ENCODE measurements at regions not wholly inside any gene's neighbourhood (a gene's known extent, or its start where the extent isn't known, plus 50 kb on each side); places are given as distances from the start of the nearest gene placed in this dataset.

DNA sequence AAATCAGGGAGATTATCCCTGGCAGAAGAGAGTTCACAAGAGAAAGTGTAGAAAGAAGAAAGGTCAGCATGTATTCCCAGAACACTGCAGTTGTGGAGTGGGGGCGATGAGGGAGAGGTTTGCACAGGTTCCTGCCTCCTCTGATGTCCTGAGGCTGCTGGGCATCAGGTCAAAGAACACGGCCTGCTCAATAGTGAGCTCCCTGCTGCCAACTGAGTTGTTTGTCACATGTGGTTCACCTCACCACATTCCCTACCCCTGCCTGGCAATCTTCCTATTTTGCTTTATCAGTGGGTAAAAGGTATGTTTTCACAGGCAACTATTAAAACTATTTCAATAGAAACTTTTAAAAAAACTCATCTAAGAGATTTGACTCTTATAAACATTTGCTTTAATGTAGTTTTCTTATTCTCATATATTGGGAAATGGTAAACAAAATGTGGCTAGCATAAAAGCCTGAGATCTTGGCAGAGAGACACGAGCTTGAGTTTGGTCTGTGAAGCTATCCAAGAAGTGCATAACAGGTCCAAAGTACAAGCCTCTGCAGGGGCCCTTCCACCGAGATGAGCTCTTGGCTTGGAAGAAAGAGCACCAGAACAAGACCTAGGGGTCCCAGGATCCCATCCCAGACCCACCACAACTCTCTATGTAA is 123.9 kb upstream of the SRD5A2 start:
- H4K20me1 ChIP-seq (ENCODE audit: insufficient read depth, low read length) = no peaks in the 10 kb centered on the region
- no peak overlapping the region for H3K27ac ChIP-seq (ENCODE audit: low read length)
- no peak overlapping the region for H2AFZ ChIP-seq (ENCODE audit: low read depth, low read length)
- H3K9me3 ChIP-seq (ENCODE audit: insufficient read depth, low read length) = no peaks in the 10 kb centered on the region
- H3K4me2 ChIP-seq (ENCODE audit: low read length) = no peak overlapping the region
- no peak for TF ChIP-seq EZH2phosphoT487 (IDR thresholded peaks at IDR 0.05; ENCODE audit: low read depth)
- TF ChIP-seq, protein P1, sequence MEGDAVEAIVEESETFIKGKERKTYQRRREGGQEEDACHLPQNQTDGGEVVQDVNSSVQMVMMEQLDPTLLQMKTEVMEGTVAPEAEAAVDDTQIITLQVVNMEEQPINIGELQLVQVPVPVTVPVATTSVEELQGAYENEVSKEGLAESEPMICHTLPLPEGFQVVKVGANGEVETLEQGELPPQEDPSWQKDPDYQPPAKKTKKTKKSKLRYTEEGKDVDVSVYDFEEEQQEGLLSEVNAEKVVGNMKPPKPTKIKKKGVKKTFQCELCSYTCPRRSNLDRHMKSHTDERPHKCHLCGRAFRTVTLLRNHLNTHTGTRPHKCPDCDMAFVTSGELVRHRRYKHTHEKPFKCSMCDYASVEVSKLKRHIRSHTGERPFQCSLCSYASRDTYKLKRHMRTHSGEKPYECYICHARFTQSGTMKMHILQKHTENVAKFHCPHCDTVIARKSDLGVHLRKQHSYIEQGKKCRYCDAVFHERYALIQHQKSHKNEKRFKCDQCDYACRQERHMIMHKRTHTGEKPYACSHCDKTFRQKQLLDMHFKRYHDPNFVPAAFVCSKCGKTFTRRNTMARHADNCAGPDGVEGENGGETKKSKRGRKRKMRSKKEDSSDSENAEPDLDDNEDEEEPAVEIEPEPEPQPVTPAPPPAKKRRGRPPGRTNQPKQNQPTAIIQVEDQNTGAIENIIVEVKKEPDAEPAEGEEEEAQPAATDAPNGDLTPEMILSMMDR (IDR thresholded peaks at IDR 0.05; ENCODE audit: low read depth, low read length) = no peak
- H3K79me2 ChIP-seq (ENCODE audit: low read length) = no peaks in the 10 kb centered on the region
- no peaks in the 10 kb centered on the region for H3K27me3 ChIP-seq (ENCODE audit: low read depth, low read length)
- no peaks in the 10 kb centered on the region for H3K4me1 ChIP-seq (ENCODE audit: low read length)
- H3K36me3 ChIP-seq (replicated peaks; ENCODE audit: low read depth, low read length) = no peaks in the 10 kb centered on the region
- no peak overlapping the region for H3K9ac ChIP-seq (ENCODE audit: low read length)
- no peak overlapping the region for H3K4me3 ChIP-seq (ENCODE audit: low read length)

DNA sequence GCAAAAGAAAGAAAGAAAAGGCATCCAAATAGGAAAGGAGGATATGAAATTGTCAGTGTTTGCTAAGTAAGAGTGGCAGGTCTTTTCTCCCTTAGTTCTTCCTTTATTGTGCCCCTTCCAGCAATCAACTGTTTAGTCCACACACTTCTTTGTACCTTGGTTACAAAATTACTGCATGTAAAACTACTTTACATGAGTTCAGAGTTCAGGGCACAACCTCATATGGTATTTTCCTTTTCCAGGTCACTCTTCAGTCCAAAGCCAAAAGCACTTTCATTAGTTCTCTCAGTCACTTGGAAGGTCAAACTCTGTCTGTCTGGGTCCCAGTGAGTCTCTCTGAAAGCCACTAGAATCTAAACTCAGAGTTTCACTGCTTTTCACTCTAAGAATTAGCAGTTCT is 122.5 kb upstream of the SRD5A2 start:
- H4K20me1 ChIP-seq (ENCODE audit: insufficient read depth, low read length) = no peaks in the 10 kb centered on the region
- no peak overlapping the region for H2AFZ ChIP-seq (ENCODE audit: low read depth, low read length)
- no peaks in the 10 kb centered on the region for H3K79me2 ChIP-seq (ENCODE audit: low read length)
- no peaks in the 10 kb centered on the region for H3K4me1 ChIP-seq (ENCODE audit: low read length)
- H3K27me3 ChIP-seq (ENCODE audit: low read depth, low read length) = no peaks in the 10 kb centered on the region
- H3K4me2 ChIP-seq (ENCODE audit: low read length) = no peak overlapping the region
- 0 out of 2 replicates have a peak, but pooled peaks cover 6% of the 10 kb centered on the region for H3K9me3 ChIP-seq (ENCODE audit: insufficient read depth, low read length)
- H3K36me3 ChIP-seq (replicated peaks; ENCODE audit: low read depth, low read length) = no peaks in the 10 kb centered on the region
- H3K4me3 ChIP-seq (ENCODE audit: low read length) = no peak overlapping the region
- TF ChIP-seq EZH2phosphoT487 (IDR thresholded peaks at IDR 0.05; ENCODE audit: low read depth) = no peak
- TF ChIP-seq, protein P1 (IDR thresholded peaks at IDR 0.05; ENCODE audit: low read depth, low read length) = no peak
- H3K9ac ChIP-seq (ENCODE audit: low read length) = no peak overlapping the region
- no peak overlapping the region for H3K27ac ChIP-seq (ENCODE audit: low read length)

DNA sequence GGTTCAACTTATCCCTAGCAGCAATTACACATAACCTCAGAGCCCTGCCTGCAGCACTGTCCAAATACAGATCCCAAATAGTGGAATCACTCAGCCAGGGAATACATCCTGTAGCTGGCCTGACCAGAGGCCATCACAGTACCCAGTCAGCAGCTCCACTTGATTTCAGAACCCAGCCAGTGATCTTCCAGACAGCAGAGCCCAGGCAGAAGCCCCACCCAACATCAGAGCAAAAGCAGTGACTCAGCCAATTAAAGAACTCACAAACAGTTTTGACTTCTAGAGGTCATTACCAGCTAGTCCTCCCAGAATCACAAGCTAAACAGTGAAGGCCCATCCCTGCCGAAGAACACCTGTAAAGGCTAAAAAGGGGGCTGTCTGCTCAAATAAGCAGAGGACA is 118.0 kb upstream of the SRD5A2 start:
- no peak for TF ChIP-seq EZH2phosphoT487 (IDR thresholded peaks at IDR 0.05; ENCODE audit: low read depth)
- TF ChIP-seq, protein P1 (IDR thresholded peaks at IDR 0.05; ENCODE audit: low read depth, low read length) = no peak
- Histone ChIP-seq H2AFZ (ENCODE audit: low read depth, low read length) (no peak overlapping the region), H3K9me3 (ENCODE audit: insufficient read depth, low read length) (peaks cover 19% of the 10 kb centered on the region), H4K20me1 (ENCODE audit: insufficient read depth, low read length) (no peaks in the 10 kb centered on the region), H3K9ac (ENCODE audit: low read length) (no peak overlapping the region), H3K27ac (ENCODE audit: low read length) (no peak overlapping the region), H3K36me3 (replicated peaks; ENCODE audit: low read depth, low read length) (no peaks in the 10 kb centered on the region), H3K27me3 (ENCODE audit: low read depth, low read length) (no peaks in the 10 kb centered on the region), H3K4me1 (ENCODE audit: low read length) (no peaks in the 10 kb centered on the region), H3K4me3 (ENCODE audit: low read length) (no peak overlapping the region), H3K4me2 (ENCODE audit: low read length) (no peak overlapping the region), H3K79me2 (ENCODE audit: low read length) (no peaks in the 10 kb centered on the region)

DNA sequence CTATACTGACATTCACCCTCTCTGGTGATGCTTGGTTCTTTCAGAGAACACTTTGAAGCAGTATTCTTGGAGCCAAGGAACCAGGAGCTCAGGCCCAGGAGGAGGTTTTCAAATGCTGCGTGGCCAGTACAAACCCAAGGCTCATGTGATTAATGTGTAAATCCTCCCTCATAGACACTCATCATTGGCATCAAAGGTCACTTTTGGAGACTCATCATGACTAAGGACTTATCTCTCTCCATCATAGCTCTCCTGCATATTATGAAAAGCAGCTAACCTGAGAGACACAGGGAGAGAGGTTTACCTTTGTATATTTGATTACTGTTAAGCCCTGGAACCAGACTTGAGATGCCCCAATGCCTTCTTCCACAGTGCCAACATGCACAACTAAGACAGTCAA is 115.3 kb upstream of the SRD5A2 start:
- no peak overlapping the region for H2AFZ ChIP-seq (ENCODE audit: low read depth, low read length)
- TF ChIP-seq, protein P1 (IDR thresholded peaks at IDR 0.05; ENCODE audit: low read depth, low read length) = no peak
- no peak for TF ChIP-seq EZH2phosphoT487 (IDR thresholded peaks at IDR 0.05; ENCODE audit: low read depth)
- H3K4me3 ChIP-seq (ENCODE audit: low read length) = no peak overlapping the region
- H3K9ac ChIP-seq (ENCODE audit: low read length) = no peak overlapping the region
- H4K20me1 ChIP-seq (ENCODE audit: insufficient read depth, low read length) = no peaks in the 10 kb centered on the region
- H3K27me3 ChIP-seq (ENCODE audit: low read depth, low read length) = no peaks in the 10 kb centered on the region
- H3K79me2 ChIP-seq (ENCODE audit: low read length) = no peaks in the 10 kb centered on the region
- H3K9me3 ChIP-seq (ENCODE audit: insufficient read depth, low read length) = peaks cover 29% of the 10 kb centered on the region
- H3K4me1 ChIP-seq (ENCODE audit: low read length) = no peaks in the 10 kb centered on the region
- H3K27ac ChIP-seq (ENCODE audit: low read length) = no peak overlapping the region
- H3K36me3 ChIP-seq (replicated peaks; ENCODE audit: low read depth, low read length) = no peaks in the 10 kb centered on the region
- no peak overlapping the region for H3K4me2 ChIP-seq (ENCODE audit: low read length)

Data from OCI-LY3 (cell line).